CD4-positive, alpha-beta T cell treated with Interleukin-17A for 4 hours (primary cell): ENCODE measurements at regions not wholly inside any gene's neighbourhood (a gene's known extent, or its start where the extent isn't known, plus 50 kb on each side); places are given as distances from the start of the nearest gene placed in this dataset.
"Not testable (repeated sequence)": the region's sequence is repeated elsewhere in the genome, so short reads cannot be mapped to it uniquely, and the experiment has no call there.

Experiments used
- DNase-seq: peaks from one replicate; pipeline ENCODE4 v3.0.0-alpha.2; 2020; ENCODE audit warnings: mixed read lengths

- DNase-seq, result no peak
Observed at GRCh38 chr3:102038477-102039142, 189.3 kb downstream of the NFKBIZ start.

DNA sequence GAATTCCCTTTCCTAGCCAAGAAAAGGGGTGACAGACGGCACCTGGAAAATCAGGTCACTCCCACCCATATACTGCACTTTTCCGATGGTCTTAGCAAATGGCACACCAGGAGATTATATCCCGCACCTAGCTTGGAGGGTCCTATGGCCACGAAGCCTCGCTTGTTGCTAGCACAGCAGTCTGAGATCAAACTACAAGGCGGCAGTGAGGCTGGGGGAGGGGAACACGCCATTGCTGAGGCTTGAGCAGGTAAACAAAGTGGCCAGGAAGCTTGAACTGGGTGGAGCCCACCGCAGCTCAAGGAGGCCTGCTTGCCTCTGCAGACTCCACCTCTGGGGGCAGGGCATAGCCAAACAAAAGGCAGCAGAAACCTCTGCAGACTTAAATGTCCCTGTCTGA lies 190.8 kb downstream of the NFKBIZ start:
- not testable (repeated sequence) for DNase-seq

- DNase-seq, result no peak
Observed at GRCh38 chr3:102053375-102053989, 204.2 kb downstream of the NFKBIZ start.

DNA sequence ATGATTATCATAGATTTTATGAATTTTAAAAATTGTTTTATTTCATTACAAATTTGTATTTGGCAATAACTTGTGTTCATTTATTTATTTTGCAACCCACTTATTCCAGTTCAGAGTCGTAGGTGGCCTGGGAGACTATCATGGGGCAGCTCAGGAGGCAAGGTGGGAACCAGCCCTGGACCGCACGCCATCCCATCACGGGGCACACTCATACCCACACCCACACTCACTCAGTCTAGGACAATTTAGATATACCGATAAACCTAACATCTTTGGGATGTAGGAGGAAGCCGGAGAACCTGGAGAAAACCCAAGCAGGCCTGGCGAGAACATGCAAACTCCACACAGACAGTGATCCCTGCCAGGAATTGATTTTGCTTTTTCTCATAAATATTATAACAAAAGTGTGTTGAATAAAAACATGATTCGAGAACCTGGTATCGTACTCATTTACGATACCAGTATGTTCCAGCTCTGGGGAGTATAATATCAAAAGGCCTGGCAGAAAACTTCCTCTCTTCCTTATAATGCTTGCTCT lies 205.3 kb downstream of the NFKBIZ start:
- no peak for DNase-seq

DNA sequence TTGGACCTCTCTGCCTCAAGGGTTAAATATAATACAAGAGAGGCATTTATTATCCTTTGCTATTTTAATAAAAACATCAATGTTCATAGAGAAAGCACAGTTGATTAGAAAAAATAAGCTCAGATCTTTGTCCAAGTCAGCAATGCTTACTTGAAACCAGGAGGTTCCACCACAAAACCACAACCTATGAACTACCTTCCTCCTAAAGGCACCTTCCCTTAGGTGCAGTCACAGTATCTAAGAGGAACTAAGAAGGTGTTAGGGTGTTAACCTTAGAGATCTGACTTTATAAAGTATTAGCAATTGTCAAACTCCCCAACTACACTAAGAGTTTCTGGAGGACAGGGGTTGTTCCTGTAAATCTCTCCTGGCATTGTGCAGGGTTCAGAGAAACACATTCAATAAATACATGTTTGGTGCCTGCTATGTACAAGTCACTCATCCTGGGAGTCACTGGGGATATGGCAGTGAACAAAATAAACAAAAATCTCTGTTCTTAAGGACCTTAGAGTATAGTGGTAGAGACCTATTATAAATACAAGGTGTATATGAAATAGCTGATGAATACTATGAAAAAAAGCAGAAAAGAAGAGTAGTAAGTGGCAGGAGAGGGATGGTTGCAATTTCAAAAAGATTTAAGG lies 208.6 kb downstream of the NFKBIZ start:
- peak; percentile 31 for DNase-seq

- DNase-seq, result no peak
Observed at GRCh38 chr3:102059145-102059943, 210.0 kb downstream of the NFKBIZ start.

DNA sequence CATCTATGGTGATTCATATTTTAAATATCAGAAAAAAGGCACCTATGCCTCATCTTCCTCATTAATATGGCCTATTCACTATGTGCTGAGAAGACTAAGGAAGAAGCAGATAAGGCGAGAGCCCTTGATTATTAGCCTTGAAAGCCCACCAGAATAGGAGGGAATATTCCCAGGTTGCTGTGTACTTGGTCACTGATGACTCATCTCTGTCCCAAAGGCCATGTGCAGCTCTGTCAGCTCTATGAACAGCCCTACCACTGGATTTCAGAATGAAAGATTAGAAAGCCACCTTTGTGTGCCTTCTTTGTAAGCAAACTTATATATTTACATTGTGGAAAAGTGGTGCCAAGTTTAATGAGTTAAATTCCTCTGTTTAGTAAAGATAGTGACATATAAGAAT lies 211.5 kb downstream of the NFKBIZ start:
- DNase-seq, result no peak

- no peak for DNase-seq
Observed at GRCh38 chr3:102063572-102063971, 214.3 kb downstream of the NFKBIZ start.

- no peak for DNase-seq
Observed at GRCh38 chr3:102066470-102066869, 217.2 kb downstream of the NFKBIZ start.

- DNase-seq, result no peak
Observed at GRCh38 chr3:102068327-102068726, 219.0 kb downstream of the NFKBIZ start.

GRCh38 chr3:102068736-102069135 lies 219.4 kb downstream of the NFKBIZ start:
- no peak for DNase-seq

DNA sequence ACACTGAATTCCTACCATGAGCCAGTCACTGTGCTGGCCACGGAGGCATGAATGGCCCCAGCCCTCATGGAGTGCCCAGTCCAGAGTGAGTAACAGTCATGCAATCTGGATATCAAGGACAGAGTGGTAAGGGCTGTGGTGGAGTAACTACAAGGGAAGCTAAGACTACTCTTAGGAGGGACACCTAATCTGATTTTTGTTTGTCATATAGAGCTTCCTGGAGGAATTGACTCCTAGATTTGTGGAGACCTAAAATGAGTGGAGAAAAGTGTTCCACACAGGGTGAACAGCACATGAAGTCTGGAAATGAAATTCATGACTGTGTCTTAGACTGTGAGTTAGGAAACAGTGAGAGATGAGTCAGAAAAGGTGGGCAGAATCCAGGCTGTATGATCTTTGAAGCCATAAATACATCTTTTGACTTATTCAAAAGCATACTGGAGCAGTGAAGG lies 219.9 kb downstream of the NFKBIZ start:
- DNase-seq, result no peak

DNA sequence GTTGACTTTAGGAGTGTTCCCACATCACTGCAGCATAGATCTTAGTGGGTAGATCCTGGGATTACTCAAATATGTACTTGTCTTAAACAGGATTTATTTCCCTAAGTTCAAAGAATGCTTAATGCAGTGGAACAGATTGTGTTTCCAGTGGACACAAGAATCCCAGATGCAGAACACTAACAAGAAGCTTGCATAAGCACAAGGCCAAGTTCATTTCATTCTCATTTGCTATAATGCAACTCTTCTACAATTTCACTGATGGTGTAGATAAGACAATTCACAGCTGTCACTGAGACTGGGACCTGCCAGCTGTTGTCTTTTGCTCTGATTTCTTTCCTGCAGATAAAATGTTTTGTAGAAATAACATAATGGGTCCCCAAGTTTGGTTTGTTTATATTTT lies 225.6 kb downstream of the NFKBIZ start:
- no peak for DNase-seq

DNA sequence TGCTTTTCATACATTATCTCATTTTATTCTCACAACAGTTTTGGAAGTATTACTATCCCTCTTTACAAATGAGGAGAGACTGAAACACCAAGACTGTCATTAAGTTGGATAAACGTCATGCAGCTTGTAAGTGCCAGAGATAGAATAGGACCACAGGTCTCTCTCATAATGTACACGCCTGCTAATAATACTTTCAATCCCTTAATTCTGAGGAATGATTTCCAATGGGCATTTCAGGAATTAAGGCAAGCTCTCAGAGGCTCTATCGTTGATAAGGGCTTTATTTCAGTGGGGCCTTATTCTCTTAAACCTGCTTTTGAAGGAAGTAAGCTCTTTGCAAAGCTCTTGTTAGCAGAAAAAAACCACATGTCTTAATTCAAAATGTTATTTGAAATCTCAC lies 229.1 kb downstream of the NFKBIZ start:
- DNase-seq, result no peak

GRCh38 chr3:102078854-102079808 lies 229.8 kb downstream of the NFKBIZ start:
- DNase-seq, result peak; percentile 63

DNA sequence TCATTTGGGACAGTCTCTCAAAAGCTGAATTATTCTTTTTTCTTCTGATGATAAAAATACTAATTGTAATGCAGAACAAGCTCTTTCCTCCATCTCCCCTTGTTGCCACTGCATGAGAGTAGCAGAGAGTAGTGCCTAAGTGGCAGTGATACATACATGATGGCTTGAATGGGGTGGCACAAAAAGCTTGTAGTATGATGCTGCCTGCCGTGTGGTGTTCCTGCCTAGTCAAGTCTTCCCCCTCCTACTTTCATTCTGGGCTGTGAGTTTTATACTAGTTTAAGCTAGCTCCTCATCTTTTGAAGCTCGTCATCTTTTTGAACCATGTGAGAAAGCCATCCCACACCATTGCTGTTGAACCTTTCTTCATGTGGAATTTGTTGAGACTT lies 230.5 kb downstream of the NFKBIZ start:
- peak; percentile 42 for DNase-seq

DNA sequence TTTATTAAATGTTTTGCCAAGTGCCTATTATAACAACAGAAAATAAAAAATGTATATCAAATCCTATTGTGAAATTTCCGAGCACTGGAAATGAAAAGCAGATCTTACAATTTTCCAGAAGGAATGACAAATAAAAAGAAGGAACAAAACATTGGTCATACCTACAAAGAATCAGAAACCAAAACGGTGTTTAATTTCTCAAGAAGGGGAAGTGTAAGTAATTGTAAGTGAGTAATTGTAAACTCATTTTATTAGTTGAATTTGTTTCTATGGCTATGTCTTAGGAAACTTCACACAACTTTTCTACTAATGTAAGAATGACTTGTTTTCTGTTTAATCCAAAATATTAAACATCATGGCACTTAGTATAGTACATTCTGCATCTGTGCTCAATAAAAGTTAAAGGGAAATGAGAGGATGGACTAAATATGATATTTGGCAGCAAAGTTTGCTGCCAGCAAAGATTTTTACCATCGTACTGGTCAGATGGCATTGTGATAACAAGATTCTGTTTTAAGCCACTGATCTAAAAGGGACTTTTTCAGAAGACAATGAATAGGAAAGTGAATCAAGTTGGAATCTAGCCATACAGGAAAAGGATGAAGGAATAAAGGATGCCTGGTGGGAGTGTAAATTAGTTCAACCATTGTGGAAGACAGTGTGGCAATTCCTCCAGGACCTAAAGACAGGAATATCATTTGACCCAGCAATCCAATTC lies 232.4 kb downstream of the NFKBIZ start:
- no peak for DNase-seq

GRCh38 chr3:102083473-102083872 lies 234.2 kb downstream of the NFKBIZ start:
- DNase-seq, result no peak

DNA sequence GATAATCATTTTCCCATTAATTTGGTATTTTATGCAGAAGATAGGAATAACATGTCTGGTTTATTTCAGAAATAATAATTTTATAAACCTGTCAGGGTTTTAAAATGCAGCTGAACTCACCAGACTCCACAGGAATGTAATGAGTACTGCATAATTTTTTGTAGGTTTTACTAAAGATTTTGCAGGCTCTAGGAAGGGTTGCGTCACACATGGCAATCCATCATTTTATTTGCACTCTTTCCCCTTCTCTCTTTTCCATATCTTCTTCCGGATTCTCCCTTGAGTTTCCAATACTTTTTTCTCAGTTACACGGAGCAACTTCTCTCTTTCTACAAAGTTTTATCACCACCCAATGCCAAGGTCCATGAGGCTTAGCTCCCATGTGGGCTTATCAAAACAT lies 234.7 kb downstream of the NFKBIZ start:
- no peak for DNase-seq

DNA sequence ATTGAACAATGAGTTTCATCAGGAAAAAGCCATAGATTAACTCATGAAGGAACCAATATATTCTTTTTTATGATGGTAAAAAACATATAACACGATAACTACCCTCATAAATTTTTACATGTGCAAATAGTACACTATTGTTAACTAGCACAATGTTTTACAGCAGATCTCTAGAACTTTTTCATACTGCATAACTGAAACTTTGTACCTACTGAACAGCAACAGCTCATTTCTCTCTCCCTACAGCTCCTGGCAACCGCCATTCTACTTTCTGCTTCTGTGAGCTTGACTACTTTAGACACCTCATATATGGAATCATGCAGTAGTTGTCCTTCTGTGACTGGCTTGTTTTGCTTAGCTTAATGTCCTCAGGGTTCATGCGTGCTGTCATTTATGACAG lies 235.4 kb downstream of the NFKBIZ start:
- DNase-seq, result no peak
